T-cell (primary cell): ENCODE measurements at regions not wholly inside any gene's neighbourhood (a gene's known extent, or its start where the extent isn't known, plus 50 kb on each side); places are given as distances from the start of the nearest gene placed in this dataset.

ENCODE experiments used
- ATAC-seq, 4 experiments: fragments of 200-7000 bp in 3 of 4; fragments of 150-1000 bp in 1 of 4; cut with Tn5 transposase; replicated peaks in 1 of 4; 1 replicate in 3 of 4; 2 replicates in 1 of 4; pipeline ENCODE4 v1.10.0; 2021; ENCODE audit warnings: moderate library complexity in 3 of 4, mild to moderate bottlenecking in 2 of 4, moderate number of reproducible peaks in 1 of 4
- CTCF ChIA-PET, 2 donors: fragments of 300-600 bp; sonication (Branson Sonifier 250); formaldehyde crosslinking; loops; one replicate each; lab custom pipeline; 2022; ENCODE audit warnings: antibody characterized with exemption in 2 of 2; lab: Charles Lee
- POLR2A ChIA-PET, 2 donors: fragments of 300-600 bp; sonication (Branson Sonifier 250); formaldehyde crosslinking; loops; one replicate each; lab custom pipeline; 2022; ENCODE audit warnings: antibody characterized with exemption in 2 of 2; lab: Charles Lee
- DNase-seq, 35 experiments: peaks; one replicate each; pipeline versions ENCODE4 v3.0.0 to v3.0.0-alpha.2; 2013 to 2023
- H3K27ac ChIP-seq: one replicate; pipeline ENCODE4 v1.5.1; 2013; ENCODE audit warnings: low read length
- H3K27me3 ChIP-seq, 2 experiments: replicated peaks in 1 of 2; 1 replicate in 1 of 2; 2 replicates in 1 of 2; pipeline versions ENCODE4 v1.6.1 to v1.7.0; 2013; ENCODE audit warnings: low read length in 1 of 2, mixed read lengths in 1 of 2; ENCODE audit not compliant: control insufficient read depth in 2 of 2, insufficient read depth in 2 of 2; ENCODE audit errors: extremely low read depth in 1 of 2
- H3K36me3 ChIP-seq, 2 donors: 1 replicate in 1 of 2; 2 replicates in 1 of 2; pipeline versions ENCODE4 v1.6.1 to v1.7.0; 2013; ENCODE audit warnings: low read length in 1 of 2; ENCODE audit not compliant: control insufficient read depth in 2 of 2, insufficient read depth in 1 of 2; ENCODE audit errors: extremely low read depth in 1 of 2
- H3K4me1 ChIP-seq, 2 experiments: 1 replicate in 1 of 2; 2 replicates in 1 of 2; pipeline versions ENCODE4 v1.6.1 to v1.7.0; 2013; ENCODE audit warnings: low read length in 2 of 2, mixed read lengths in 1 of 2; ENCODE audit not compliant: insufficient read depth in 2 of 2, control insufficient read depth in 1 of 2; ENCODE audit errors: extremely low read depth in 1 of 2
- H3K4me3 ChIP-seq, 2 donors: 1 replicate in 1 of 2; 2 replicates in 1 of 2; pipeline versions ENCODE4 v1.5.1 to v1.7.0; 2013; ENCODE audit warnings: mild to moderate bottlenecking in 2 of 2, low read length in 1 of 2, moderate library complexity in 1 of 2; ENCODE audit not compliant: control insufficient read depth in 1 of 2; ENCODE audit errors: extremely low read depth in 1 of 2
- H3K9me3 ChIP-seq: 2 replicates; pipeline ENCODE4 v1.7.0; 2013
- H3K27ac Mint-ChIP-seq, 2 donors: one replicate each; pipeline ENCODE4 v1.8.0; 2020 to 2021; ENCODE audit warnings: mild to moderate bottlenecking in 2 of 2, mixed read lengths in 2 of 2
- H3K27me3 Mint-ChIP-seq, 2 donors: one replicate each; pipeline ENCODE4 v1.8.0; 2021 to 2022; ENCODE audit warnings: mixed read lengths in 2 of 2
- H3K36me3 Mint-ChIP-seq: one replicate; pipeline ENCODE4 v1.8.0; 2021; ENCODE audit warnings: mixed read lengths
- H3K4me1 Mint-ChIP-seq, 3 donors: one replicate each; pipeline ENCODE4 v1.8.0; 2020 to 2022; ENCODE audit warnings: mixed read lengths in 3 of 3, mild to moderate bottlenecking in 1 of 3
- H3K4me3 Mint-ChIP-seq, 3 donors: one replicate each; pipeline ENCODE4 v1.8.0; 2020 to 2022; ENCODE audit warnings: mild to moderate bottlenecking in 3 of 3, mixed read lengths in 3 of 3, moderate library complexity in 3 of 3
- H3K9me3 Mint-ChIP-seq, 3 donors: one replicate each; pipeline ENCODE4 v1.8.0; 2020 to 2022; ENCODE audit warnings: mixed read lengths in 3 of 3
- WGBS: methylation state at CpG from one replicate; pipeline ENCODE4 v1.1.5; 2013; ENCODE audit warnings: missing lambda C conversion rate; ENCODE audit not compliant: insufficient coverage; 5-methylcytosine and 5-hydroxymethylcytosine counted together

DNA sequence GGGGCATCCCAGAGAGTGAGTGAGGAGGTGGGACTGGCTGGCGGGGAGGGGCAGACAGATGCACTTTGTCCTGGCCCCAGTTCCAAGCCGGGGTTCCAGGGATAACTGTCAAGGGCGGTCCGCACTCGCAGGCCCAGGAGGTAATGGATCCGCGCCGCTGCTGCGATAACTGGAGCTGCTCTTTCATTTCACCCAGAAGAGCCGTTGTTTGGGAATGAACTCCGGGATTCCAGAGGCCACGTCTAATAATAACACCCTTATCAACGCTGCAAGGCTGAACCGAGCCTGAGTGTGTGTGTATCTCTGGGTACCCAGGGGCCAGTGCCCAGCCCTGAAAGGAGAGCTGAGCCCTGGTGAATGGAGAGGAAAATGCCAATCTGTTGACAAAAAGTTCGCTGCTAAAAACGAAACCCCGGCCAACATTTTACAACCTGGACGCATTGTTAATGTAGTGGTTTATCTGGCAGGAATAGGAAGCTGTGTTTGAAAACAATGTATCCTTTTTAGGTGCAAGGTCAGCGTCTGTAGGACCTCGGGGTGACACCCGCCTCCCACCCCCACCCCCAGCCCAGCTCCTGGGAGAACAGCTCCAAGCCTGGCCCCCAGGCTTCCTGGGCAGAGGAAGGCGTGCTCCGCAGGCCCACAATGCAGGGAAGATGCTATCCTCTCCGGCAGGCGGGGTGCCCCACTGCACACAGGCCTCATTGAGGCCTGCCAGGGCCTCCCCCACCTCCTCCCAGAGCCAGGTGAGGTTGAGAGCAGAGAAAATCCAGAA is 119.7 kb downstream of the PROX1 start:
- no peaks in the 10 kb centered on the region for H3K36me3 ChIP-seq
- 84% methylated on average over 2 of the region's 25 CpGs for WGBS
- ChIA-PET POLR2A (no interaction called here), CTCF (interaction anchor here in 1 of 2 donors (0.7 kb wide), 1 partner anchor 58 kb away, joined by 3 read pairs; no protein-coding TSS in a partner anchor)
- peaks cover 0 to 8% of the 10 kb centered on the region in 2 donors for H3K27me3 Mint-ChIP-seq
- peaks cover 0 to 9% of the 10 kb centered on the region in 2 experiments for H3K27me3 ChIP-seq
- no peak for DNase-seq
- H3K9me3 ChIP-seq = no peaks in the 10 kb centered on the region
- H3K4me3 ChIP-seq = no peak overlapping the region
- no peaks in the 10 kb centered on the region for H3K4me1 ChIP-seq
- no peak overlapping the region for H3K27ac ChIP-seq
- peaks cover 0 to 3% (median 2%) of the 10 kb centered on the region in 3 donors for H3K4me1 Mint-ChIP-seq
- H3K36me3 Mint-ChIP-seq = no peaks in the 10 kb centered on the region
- no peak for ATAC-seq
- no peak overlapping the region for H3K27ac Mint-ChIP-seq
- no peak overlapping the region for H3K4me3 Mint-ChIP-seq
- H3K9me3 Mint-ChIP-seq = peaks cover 0 to 4% (median 0%) of the 10 kb centered on the region in 3 donors

GRCh38 chr1:214108097-214108446 is 120.3 kb downstream of the PROX1 start:
- Histone ChIP-seq H3K9me3 (no peaks in the 10 kb centered on the region), H3K4me1 (no peaks in the 10 kb centered on the region), H3K27ac (no peak overlapping the region), H3K27me3 (peaks cover 0 to 9% of the 10 kb centered on the region in 2 experiments), H3K4me3 (no peak overlapping the region), H3K36me3 (no peaks in the 10 kb centered on the region)
- DNase-seq = no peak
- Mint-ChIP-seq H3K27me3 (peaks cover 0 to 8% of the 10 kb centered on the region in 2 donors), H3K4me1 (peaks cover 0 to 3% (median 2%) of the 10 kb centered on the region in 3 donors), H3K36me3 (no peaks in the 10 kb centered on the region), H3K27ac (no peak overlapping the region), H3K9me3 (peaks cover 0 to 4% (median 0%) of the 10 kb centered on the region in 3 donors), H3K4me3 (no peak overlapping the region)
- WGBS = no CpG with 5 or more reads among the region's 1 CpG
- POLR2A ChIA-PET = no interaction called here
- CTCF ChIA-PET = interaction anchor here in 1 of 2 donors (0.7 kb wide), 1 partner anchor 59 kb away, joined by 3 read pairs; no protein-coding TSS in a partner anchor
- ATAC-seq = no peak

DNA sequence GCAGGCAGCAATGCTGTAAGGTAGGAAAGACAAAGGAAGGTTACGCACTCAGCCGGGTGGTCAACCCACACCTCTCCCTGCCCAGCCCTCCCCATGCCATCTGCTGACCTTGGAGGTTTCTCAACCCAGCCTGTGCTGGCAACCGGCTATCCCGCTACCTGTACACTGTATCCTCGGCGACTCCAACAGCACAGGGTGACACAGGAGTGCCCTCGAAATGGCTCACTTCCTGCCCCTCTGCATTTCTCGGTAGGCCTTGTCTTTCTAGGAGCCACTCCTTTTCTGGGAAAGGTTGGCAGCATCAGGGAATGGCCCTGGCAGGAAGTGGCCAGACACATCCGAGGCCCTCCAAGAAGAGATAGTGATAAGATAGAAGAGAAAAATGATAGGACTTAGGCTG is 124.0 kb downstream of the PROX1 start:
- Histone ChIP-seq H3K27ac (no peak overlapping the region), H3K4me1 (no peaks in the 10 kb centered on the region), H3K4me3 (no peak overlapping the region), H3K27me3 (peaks cover 0 to 9% of the 10 kb centered on the region in 2 experiments), H3K9me3 (no peaks in the 10 kb centered on the region), H3K36me3 (no peaks in the 10 kb centered on the region)
- H3K4me3 Mint-ChIP-seq = no peak overlapping the region
- DNase-seq = no peak
- no peak for ATAC-seq
- ChIA-PET POLR2A (no interaction called here), CTCF (no interaction called here)
- no peak overlapping the region for H3K27ac Mint-ChIP-seq
- peaks cover 0 to 4% (median 0%) of the 10 kb centered on the region in 3 donors for H3K9me3 Mint-ChIP-seq
- peaks cover 0 to 3% (median 2%) of the 10 kb centered on the region in 3 donors for H3K4me1 Mint-ChIP-seq
- H3K27me3 Mint-ChIP-seq = peaks cover 0 to 3% of the 10 kb centered on the region in 2 donors
- 89% methylated on average over 7 of the region's 9 CpGs for WGBS
- no peaks in the 10 kb centered on the region for H3K36me3 Mint-ChIP-seq

DNA sequence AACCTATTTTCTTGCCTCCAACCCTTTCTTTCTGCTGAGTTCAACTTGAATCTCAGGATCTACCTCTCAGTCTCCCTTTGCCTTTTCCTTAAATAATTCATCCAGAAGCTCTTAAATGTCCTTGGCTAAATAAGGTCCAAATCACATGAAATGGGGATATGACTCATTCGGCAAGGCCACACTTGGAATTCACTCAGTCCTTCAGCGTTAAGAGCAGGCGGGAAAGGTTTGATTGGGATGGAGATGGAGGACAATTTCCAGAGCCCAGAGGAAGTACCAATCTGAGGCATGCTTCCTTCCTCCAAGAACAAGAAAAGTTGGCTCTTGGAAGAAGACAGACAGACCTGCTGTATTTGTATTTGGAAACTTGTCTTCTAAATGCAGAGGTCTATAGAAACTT is 128.5 kb downstream of the PROX1 start:
- no peak overlapping the region for H3K4me3 Mint-ChIP-seq
- CTCF ChIA-PET = no interaction called here
- peaks cover 8% of the 10 kb centered on the region for H3K36me3 Mint-ChIP-seq
- no peak overlapping the region for H3K27ac Mint-ChIP-seq
- no peak overlapping the region for H3K4me3 ChIP-seq
- no peaks in the 10 kb centered on the region for H3K36me3 ChIP-seq
- H3K4me1 ChIP-seq = no peaks in the 10 kb centered on the region
- H3K9me3 Mint-ChIP-seq = peaks cover 7 to 23% (median 11%) of the 10 kb centered on the region in 3 donors
- H3K27me3 ChIP-seq = peaks cover 0 to 7% of the 10 kb centered on the region in 2 experiments
- ATAC-seq (no peak), DNase-seq (no peak)
- H3K27ac ChIP-seq = no peak overlapping the region
- H3K27me3 Mint-ChIP-seq = peaks cover 0 to 4% of the 10 kb centered on the region in 2 donors
- no peaks in the 10 kb centered on the region for H3K9me3 ChIP-seq
- peaks cover 0 to 5% (median 3%) of the 10 kb centered on the region in 3 donors for H3K4me1 Mint-ChIP-seq
- 80% methylated on average over 2 of the region's 3 CpGs for WGBS
- POLR2A ChIA-PET = no interaction called here

DNA sequence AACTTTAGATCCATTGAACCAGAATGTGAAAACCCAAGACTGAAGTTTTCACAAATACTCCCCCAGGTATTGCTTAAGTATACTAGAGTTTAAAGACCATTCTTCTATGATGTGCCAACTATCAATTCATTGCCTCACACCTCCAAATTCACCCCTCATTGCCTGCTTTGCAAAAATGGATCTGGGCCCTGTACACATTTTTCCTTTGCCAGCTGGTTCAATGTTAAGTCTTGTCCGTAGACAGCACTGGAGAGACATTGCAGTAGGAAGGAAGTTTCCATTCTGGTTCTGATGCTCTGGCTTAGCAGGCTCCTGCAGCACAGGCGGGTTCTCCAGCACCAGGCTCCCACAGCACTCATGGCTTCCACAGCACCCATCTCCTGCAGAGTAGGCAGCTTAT is 130.0 kb downstream of the PROX1 start:
- H3K9me3 Mint-ChIP-seq = peaks cover 7 to 23% (median 11%) of the 10 kb centered on the region in 3 donors
- Histone ChIP-seq H3K27me3 (peaks cover 0 to 4% of the 10 kb centered on the region in 2 experiments), H3K4me3 (no peak overlapping the region), H3K27ac (no peak overlapping the region), H3K4me1 (no peaks in the 10 kb centered on the region), H3K9me3 (no peaks in the 10 kb centered on the region), H3K36me3 (no peaks in the 10 kb centered on the region)
- 60% methylated on average over 1 of the region's 2 CpGs for WGBS
- DNase-seq (no peak), ATAC-seq (no peak)
- peaks cover 8% of the 10 kb centered on the region for H3K36me3 Mint-ChIP-seq
- H3K4me1 Mint-ChIP-seq = peaks cover 0 to 6% (median 4%) of the 10 kb centered on the region in 3 donors
- H3K27me3 Mint-ChIP-seq = peaks cover 0 to 8% of the 10 kb centered on the region in 2 donors
- ChIA-PET CTCF (interaction anchor here in 1 of 2 donors (0.5 kb wide), 1 partner anchor 867 kb away, joined by 5 read pairs; no protein-coding TSS in a partner anchor), POLR2A (no interaction called here)
- no peak overlapping the region for H3K27ac Mint-ChIP-seq
- no peak overlapping the region for H3K4me3 Mint-ChIP-seq

DNA sequence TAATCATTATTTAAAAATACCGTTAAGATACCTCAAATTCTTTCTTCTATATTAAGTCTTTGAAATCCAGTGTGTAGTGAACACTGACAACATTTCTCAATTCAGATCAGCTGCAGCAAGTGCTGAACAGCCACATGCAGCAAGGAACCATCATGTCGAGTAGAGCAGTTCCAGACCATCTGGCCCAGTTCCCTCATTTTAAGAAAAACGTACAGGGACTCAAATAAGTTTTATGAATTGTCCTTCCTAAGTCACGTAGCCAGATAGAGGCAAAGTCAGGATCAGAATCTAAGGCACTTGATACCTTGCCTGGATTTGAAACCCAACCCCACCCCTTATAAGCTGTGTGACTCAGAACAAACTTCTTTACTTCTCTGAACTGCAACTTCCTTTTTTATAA is 132.4 kb downstream of the PROX1 start:
- DNase-seq = no peak
- Histone ChIP-seq H3K27me3 (peaks cover 0 to 4% of the 10 kb centered on the region in 2 experiments), H3K9me3 (no peaks in the 10 kb centered on the region), H3K27ac (no peak overlapping the region), H3K4me1 (no peaks in the 10 kb centered on the region), H3K4me3 (no peak overlapping the region), H3K36me3 (no peaks in the 10 kb centered on the region)
- ChIA-PET POLR2A (interaction anchor here in 1 of 2 donors (0.6 kb wide), 1 partner anchor 152 kb away, joined by 3 read pairs; no protein-coding TSS in a partner anchor), CTCF (interaction anchor here in 1 of 2 donors (1.1 kb wide), 1 partner anchor 450 kb away, joined by 4 read pairs; no protein-coding TSS in a partner anchor)
- no peak overlapping the region for H3K4me3 Mint-ChIP-seq
- 45% methylated on average over 2 of the region's 4 CpGs for WGBS
- H3K4me1 Mint-ChIP-seq = peaks cover 0 to 12% (median 10%) of the 10 kb centered on the region in 3 donors
- H3K36me3 Mint-ChIP-seq = peaks cover 8% of the 10 kb centered on the region
- H3K27ac Mint-ChIP-seq = no peak overlapping the region
- no peak for ATAC-seq
- peaks cover 7 to 23% (median 11%) of the 10 kb centered on the region in 3 donors for H3K9me3 Mint-ChIP-seq
- peaks cover 0 to 12% of the 10 kb centered on the region in 2 donors for H3K27me3 Mint-ChIP-seq
